Activated T-cell treated with anti-CD3 and anti-CD28 coated beads, Interleukin-2, amount 50 U/mL, for 48 hours (primary cell): ENCODE measurements at regions not wholly inside any gene's neighbourhood (a gene's known extent, or its start where the extent isn't known, plus 50 kb on each side); places are given as distances from the start of the nearest gene placed in this dataset.

Experiments used
- DNase-seq, 2 experiments: peaks; one replicate each; pipeline ENCODE4 v3.0.0-alpha.2; 2020

DNA sequence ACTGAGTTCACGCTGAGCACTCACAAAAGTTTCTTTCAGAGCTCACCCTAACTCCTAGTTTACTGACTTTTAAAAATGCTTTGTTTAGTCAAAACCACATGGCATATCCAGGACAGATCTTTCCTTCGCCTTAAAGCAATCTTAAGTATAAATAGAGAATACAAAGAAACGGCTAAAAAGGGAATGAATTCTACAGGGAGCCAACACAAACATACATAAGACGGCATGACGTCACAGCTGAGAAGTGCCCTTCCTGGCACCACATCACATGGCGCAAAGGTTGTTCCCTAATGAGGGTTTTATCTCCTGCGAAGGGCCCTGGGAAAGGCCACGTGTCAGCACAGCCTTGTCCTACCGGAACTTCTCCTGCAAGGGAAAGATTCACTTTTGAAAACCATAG is 141.3 kb downstream of the IRX1 start:
- DNase-seq: no peak

DNA sequence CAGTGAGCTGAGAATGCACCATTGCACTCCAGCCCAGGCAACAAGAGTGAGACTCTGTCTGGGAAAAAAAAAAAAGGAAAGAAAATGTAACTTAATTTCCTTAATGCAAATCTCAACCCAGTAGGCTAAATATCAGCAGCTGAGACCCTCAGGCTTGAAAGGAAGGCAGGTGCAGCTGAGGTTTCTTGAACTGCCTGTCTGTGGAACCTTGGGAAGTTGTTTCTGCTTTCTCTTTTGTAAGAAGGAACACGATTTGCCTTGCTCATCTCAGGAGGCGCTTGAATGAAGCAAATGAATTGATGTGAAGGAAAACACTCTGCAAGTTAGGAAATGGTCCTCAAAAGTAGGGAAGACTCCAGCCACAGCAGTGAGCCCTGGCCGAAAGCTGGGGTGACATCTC is 143.3 kb downstream of the IRX1 start:
- DNase-seq: no peak

DNA sequence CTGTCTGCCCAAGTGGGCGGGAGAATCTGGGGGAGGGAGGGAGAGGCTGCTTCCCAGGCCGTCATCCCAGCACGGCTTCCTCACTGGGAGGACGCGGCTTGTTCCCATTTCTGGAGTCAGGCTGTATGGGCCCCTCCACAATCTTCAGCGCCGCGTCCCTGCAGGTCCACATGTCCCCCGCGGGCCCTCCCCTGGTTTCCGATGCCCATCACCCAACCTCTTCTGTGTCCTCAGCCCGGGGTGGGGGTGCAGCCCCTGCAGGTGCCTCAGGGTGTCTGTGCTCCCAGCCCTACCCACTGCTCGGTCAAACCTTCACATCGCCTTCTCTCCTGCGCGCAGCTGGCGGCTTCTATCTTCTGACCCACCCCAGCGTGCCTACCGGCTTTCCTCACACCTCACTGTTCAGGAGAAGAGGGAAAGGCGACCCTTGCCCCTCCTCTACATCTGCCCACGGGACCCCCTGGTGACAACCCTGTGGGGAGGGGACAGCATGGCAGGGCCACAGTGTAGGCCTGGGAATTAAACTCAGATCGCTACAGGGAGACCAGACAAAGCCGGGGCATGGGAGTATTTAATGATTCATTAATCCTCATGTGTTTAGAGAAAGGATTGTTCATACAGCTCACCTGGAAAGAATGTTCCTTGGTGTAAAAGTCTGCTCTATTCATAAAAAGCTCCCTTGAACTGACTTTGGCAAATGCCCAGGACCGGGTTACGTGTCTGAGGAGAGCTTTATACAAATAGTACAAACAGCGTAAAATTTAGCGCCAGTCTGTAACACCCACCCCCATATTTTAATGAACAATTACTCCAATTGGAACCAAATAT is 145.1 kb downstream of the IRX1 start:
- no peak for DNase-seq

DNA sequence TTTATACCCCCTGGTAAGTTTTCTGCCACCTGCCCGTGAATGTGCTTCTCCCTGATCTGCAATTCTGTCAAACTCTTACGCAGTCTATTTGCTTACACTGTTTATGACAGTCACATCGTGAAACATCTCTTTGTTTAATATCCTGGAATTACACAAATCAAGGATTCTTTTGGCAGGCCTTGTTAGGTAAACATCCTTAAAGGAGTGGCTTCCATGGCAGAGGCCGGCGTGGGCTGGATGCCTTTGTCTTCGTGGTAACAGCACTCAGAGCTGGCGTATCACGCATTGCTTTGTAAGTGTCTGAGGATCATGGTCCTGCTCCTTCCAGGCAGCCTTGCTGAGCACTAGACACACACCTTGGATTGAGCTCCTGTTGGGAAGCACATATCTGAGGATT is 145.7 kb downstream of the IRX1 start:
- DNase-seq: no peak

DNA sequence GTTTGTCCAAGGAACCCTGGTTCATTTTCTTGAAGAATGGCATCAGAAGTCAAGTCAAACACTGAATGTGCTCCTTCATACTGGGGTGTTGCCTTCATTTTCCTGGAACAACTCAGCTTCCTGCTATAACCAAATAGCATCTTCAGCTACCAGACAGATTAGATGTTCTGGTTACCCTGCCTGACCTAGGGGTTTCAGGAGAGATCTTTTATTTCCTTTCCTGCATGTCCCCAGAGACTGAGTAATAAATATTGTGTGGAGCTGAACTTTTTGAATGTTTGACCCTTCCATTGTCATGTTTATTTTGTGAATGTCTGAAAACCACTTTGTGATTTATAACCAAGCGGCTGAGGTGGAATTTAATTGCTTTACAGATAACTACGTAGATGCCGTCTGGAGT is 147.1 kb downstream of the IRX1 start:
- no peak for DNase-seq

DNA sequence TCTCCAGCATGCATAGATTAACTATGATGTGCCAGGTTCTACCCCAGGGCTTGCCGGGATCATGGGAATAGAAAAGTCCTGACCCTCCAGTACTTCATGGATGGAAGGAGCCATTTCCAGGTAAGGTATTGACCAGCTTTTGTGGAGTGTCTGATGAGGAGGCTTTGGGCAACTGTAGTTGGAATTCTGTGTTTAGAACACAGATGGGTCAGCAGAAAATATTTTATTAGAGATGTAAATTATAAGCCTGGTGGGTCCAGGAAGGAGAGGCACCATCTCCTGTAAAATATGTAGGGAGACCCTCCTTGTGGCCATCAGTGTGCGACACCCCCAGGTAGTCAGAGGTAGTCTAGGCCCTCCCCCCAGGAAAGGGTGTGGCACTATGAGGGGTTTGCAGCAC is 156.2 kb downstream of the IRX1 start:
- DNase-seq: no peak

DNA sequence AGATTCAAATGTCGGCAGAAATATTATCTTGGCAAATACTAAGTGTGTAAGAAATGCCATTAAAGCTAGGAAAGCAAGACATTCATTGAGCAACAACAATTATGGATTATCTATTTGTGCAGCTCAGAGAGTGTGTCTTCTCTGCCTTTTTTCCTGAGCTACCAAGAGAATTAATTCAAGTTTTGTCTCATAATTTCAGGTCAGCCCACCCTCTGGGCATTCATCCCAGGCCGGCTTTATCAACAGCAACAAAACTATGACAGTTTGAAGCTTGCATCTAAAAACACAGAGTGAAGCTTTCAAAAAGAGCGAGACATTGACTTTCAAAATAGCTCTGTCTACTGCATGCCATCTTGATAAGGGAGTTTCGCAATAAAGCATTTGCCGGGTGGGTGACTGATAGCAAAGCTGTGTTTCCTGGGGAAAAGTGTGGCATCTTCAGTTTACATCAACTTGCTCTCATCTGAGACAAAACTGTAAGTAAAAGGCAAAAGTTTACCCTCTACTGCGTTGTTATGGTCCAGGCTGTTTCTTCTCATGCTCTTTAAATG is 182.4 kb downstream of the IRX1 start:
- DNase-seq: no peak

DNA sequence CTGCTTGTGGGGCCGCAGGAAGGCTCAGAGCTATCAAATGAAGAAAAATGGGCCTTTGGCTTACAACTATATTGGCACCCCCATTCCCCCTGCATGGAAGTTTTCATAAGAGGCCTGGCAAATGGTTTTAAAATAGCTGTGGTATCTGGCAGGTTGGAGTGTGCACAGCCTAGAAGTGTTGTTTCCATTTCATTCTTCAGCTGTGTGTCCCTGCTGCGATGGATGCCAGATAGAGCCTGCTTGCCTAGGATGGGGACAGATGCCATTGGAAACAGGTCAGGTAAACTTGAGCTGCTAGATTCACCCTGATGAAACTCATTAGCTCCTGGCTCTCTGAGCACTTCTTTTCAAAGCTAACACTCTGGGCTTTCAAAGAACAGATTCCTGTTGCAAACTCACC is 183.3 kb downstream of the IRX1 start:
- no peak for DNase-seq

DNA sequence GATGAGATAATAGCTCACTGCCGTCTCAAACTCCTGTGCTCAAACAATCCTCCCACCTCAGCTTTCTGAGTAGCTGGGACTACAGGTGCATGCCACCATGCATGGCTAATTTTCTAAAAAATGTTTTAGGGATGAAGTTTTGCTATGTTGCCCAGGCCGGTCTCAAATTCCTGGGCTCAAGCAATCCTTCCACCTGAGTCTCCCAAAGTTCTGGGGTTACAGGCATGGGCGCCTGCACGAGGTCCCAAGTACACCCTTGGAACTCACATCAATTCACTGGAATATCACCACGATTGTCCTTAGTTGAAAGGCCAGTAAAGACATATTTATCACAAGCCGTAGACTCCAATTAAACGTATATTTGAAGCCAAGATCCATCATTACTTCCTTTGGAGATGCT is 184.6 kb downstream of the IRX1 start:
- DNase-seq: no peak

DNA sequence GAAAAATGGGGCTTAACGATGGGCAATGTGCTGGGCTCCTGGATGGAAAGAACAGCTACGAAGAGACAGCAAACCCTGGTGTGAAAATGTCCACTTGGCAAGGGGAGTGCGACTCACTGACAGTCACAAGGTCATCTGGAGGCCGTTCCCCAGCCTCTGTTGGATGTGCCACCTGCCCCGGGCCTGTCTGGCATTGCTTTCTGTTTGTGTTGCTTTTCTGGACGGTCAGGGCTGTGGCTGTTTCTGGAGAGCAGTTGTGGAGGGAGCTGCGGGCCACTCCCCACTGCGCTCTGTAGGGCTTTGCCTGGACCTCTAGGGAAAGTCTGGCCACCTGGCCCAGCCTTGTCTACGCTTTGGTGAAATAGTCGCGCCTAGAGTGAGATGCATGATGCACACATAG is 185.3 kb downstream of the IRX1 start:
- no peak for DNase-seq

DNA sequence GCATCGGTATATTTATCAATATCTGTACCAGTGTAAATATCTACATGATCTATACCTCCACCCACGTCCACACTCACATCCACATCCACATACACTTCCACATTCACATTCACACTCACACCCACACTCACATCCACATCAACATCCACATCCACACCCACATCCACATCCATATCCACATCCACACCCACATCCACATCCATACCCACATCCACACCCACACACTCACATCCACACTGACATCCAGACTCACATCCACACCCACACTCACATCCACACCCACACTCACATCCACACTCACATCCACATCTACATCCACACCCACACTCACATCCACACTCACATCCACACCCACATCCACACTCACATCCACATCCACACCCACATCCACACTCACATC is 189.2 kb downstream of the IRX1 start:
- no peak for DNase-seq

DNA sequence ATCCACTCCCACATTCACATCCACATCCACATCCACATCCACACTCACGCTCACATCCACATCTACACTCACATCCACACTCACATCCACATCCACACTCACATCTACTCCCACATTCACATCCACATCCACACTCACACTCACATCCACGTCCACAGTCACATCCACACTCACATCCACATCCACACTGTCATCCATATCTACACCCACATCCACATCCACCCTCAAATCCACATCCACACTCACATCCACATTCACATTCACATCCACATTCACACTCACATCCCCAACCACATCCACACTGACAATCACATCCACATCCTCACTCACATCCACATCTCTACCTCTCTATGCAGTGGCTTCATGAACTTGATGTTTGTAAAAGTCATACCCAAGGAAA is 190.5 kb downstream of the IRX1 start:
- no peak for DNase-seq

DNA sequence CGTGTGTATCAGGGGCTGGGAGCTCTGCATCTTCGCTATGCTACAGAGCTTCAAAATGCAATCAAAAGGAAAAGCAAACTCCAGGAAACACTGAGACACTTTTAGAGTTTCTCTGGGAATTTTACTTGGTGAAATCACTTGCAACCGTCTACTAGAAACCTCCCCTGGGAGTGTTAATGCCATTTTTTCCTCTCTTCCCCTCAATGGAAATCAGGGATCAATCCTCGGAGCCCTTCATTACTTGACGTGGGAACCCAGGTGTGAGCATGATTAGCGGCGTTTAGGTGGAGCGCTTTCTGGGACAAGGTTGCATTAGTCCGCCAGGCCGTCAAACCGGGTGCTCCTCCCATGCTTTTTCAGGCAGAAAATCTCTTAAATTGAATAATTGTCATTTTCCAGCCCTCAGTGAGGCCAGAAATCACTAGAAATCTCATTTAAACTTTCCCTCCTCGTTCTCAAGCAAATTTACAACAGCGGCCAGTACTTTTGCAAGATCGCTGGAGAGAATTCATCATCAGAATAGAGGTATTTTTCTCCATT is 191.3 kb downstream of the IRX1 start:
- no peak for DNase-seq

DNA sequence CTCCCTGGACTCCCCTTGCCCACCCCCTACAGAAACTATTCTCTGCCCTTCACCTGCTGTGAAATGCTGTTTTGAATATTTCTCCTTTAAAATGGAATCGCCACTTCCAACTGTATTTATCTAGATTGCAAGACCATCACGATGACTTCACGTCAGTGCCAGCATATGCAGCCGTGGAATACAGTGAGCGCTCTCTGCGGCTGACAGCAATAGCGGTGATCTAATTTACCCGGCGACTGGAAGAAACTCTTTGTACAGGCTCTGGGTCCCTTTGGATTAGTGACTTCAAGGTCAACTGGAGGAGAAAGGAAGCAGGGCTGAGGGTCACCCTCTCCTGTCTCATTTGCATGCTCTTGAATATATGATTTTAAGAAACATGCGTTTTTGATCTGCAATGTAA is 192.0 kb downstream of the IRX1 start:
- DNase-seq: no peak

DNA sequence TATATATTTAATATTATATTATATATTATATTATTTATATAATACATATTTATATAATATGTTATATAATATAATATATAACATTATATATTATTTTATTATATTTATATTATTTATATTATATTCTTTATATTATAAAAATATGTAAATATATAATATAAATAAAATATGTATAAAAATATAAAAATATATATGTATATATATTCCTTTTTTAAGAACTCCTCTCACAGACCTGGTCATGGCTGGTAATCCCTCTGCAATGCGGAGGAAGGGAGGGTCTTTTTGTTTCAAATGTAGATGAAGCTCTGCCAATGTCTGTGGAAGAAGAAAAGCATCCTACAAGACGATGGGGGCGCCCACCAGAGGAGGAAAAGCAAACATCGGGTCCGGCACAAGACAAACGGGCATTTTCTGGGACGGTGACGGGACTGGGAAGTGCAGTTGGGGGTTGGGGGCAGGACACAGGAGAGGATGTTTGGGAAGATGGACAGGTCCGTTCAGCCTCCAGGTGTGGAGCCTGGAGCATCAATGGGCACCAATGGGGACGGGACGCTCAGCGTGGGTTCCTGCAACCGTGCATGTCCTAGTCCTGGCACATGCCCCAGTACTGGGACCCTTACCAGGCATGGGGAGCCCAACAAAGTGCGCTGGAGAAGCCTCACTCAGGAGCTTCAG is 194.0 kb downstream of the IRX1 start:
- no peak for DNase-seq

DNA sequence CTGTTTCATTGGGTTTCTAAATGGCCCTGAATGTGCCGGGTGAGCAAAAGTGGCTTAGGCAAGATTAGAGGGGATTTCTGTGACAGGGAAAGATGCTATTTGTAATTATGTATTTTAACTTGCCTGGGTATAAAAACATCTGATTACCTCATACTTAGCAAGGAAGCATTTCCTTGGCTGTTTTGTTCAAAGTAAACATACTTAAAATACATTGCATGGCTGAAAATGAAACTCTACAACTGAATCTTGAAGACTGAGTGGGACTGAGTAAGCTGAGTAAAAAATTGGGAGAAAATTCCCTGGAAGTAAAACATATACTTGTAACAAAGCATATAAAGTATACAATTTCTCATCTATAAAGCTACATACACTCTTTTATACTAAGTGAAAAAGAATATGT is 197.5 kb downstream of the IRX1 start:
- no peak for DNase-seq

DNA sequence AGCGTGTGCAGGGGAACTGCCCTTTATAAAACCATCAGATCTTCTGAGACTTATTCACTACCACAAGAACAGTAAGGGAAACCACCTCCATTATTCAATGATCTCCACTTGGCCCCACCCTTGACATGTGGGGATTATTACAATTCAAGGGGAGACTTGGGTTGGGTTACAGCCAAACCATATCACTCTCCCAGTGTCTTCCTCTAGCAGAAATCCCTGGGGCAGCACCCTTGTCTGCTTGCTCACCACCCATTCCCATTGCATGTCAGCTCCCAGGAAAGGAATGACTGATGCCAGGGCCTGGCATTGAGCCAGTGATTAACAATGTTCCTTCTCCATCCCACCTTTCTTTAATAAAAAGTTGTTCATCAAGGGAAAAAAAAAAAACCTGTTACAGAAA is 199.0 kb downstream of the IRX1 start:
- DNase-seq: no peak

DNA sequence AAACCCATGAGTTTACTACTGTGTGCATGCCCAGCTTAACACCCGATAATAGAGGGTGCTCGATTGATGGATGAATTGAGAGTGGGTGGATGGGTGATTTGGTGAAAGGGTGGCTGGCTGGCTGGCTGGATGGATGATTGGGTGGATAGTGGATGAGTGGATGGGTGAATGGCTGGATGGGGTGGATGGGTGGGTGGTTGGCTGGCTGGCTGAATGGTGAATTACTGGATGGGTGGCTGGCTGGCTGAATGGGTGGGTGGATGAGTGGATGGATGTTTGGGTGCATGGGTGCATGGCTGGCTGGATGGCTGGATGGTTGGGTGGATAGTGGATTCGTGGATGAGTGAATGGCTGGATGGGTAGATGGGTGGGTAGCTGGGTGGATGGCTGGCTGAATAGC is 201.1 kb downstream of the IRX1 start:
- DNase-seq: no peak

DNA sequence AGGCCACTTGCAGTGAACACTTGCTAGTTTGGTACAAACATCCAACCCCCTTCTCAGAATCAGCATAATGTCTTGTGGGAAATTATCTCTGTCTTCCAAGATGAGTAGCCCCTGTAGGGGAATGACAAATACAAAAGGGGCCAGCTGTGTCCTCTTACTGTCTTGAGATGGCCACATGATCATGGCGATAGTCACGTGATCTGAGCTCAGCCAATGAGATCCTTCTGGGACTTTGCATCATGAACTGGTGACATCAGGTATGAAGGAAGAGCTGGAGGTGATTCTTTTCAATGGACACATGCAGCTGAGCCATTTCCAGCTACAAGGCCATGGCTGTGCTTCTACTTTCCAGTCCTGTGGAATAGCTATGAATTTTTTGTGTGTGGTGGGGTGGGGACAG is 206.3 kb downstream of the IRX1 start:
- no peak for DNase-seq

DNA sequence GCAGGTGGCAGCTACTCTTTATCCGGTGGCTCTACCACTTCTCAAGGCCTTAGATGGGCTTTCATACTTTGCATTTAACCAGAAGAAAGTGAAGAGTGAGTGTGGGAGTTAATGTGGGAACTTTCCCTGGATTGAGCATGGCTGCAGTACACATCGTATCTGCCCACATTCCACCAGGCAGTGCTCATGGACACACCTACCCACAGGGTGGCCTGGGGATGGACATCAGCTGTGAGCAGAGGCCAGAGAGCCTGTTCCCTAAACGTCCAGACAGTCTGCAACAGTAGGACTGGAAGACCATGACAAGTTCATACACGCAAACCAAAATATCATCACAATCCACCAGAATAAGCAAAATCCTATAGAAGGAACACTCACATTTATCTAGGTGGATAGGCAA is 213.8 kb downstream of the IRX1 start:
- no peak for DNase-seq

DNA sequence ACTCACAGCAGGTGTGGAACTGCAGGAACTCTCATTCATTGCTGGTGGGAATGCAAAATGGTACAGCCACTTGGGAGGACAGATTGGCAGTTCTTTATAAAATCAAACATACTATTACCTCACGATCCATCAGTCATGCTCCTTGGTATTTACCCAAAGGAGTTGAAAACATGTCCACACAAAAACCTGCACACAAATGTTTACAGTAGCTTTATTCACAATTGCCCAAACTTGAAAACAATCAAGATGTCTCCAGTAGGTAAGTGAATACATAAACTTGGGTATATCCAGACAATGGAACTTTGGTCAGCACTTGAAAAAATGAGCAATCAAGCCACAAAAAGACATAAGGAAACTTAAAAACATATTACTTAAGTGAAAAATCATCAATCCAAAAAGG is 215.5 kb downstream of the IRX1 start:
- DNase-seq: no peak

DNA sequence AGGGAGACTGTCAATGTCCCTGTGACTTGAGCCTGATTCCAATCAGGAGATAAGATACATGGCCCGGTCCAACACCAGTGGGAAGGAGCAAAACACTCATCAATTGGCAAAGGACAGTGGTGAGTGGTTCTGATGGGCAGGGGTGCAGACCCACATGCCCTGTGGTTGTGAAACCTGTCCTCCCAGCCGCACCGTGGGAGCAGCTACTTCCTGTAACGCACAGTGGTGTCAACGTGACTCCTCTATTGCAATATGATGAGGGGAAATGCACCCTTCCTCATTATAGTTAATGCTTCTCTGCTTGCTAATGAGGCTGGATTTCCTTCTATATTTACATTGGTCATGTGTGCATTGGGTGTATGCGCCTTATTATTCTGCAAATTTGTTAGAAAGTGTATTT is 223.0 kb downstream of the IRX1 start:
- DNase-seq: no peak

DNA sequence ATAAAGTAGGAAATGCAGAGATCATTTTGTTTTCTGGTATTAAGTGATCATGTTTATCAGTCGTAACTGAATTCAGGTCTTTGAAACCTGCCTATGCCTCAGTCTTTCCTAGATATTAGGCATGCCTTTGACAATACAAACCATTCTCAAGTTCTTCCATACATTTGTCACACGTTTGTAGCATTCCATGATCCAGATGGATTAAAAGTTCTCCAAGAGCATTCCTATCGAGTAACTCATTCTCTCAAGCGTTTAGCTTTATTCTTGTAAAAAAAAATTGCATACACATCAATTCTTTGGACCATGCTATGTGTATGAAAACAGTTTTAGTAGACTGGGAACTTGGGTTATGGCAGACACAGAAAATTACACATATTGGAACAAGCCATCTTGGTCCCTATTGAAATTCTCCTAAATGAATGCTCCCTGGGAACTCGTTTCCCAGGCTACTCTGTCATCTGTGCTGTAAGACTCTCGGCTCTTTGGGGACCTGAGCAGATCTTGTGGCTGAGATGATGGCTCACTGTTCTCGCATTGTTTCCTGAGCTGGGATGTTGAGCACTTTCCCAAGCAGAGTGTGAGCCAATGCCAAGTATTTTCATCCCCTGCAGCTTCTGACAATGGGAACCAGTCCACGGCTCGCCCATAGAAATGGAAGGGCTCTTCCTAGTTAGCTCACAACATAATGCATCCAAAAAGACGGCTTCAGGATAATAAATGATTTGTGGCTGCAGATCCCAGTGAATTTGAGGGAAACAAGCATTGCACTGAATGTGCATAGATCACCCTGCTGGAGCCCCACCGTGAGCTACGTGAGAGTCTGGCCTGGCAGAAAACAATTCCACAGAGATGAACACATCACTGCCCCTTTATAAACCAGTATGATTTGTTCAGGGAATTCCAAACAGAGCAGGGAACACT is 230.2 kb downstream of the IRX1 start:
- no peak for DNase-seq
